Hematopoietic multipotent progenitor cell treated with erythropoietin and hydrocortisone succinate and interleukin-3 and kit ligand, for 15 days (in vitro differentiated cells): ENCODE measurements at regions not wholly inside any gene's neighbourhood (a gene's known extent, or its start where the extent isn't known, plus 50 kb on each side); places are given as distances from the start of the nearest gene placed in this dataset.

Experiments used
- DNase-seq: peaks from one replicate; pipeline ENCODE4 v3.0.0-alpha.2; 2015; ENCODE audit warnings: low spot score

GRCh38 chr7:17689361-17689902, 250.9 kb downstream of the SNX13 start:
- no peak for DNase-seq

GRCh38 chr7:17690030-17690429, 250.3 kb downstream of the SNX13 start:
- no peak for DNase-seq

- DNase-seq, result no peak
Observed at GRCh38 chr7:17696422-17696821, 243.9 kb downstream of the SNX13 start.

- DNase-seq, result no peak
Observed at GRCh38 chr7:17697128-17697881, 243.0 kb downstream of the SNX13 start.

GRCh38 chr7:17699696-17700095, 240.6 kb downstream of the SNX13 start:
- DNase-seq, result no peak

GRCh38 chr7:17700138-17700537, 240.2 kb downstream of the SNX13 start:
- DNase-seq, result no peak

- no peak for DNase-seq
Observed at GRCh38 chr7:17706275-17706674, 234.0 kb downstream of the SNX13 start.

- peak; percentile 32 for DNase-seq
Observed at GRCh38 chr7:17706734-17707133, 233.6 kb downstream of the SNX13 start.

- no peak for DNase-seq
Observed at GRCh38 chr7:17709127-17709526, 231.2 kb downstream of the SNX13 start.

- no peak for DNase-seq
Observed at GRCh38 chr7:17709599-17709998, 230.7 kb downstream of the SNX13 start.

GRCh38 chr7:17710312-17710711, 230.0 kb downstream of the SNX13 start:
- no peak for DNase-seq

- no peak for DNase-seq
Observed at GRCh38 chr7:17713584-17713983, 226.7 kb downstream of the SNX13 start.

- no peak for DNase-seq
Observed at GRCh38 chr7:17716816-17717215, 223.5 kb downstream of the SNX13 start.

- DNase-seq, result no peak
Observed at GRCh38 chr7:17719998-17720397, 220.3 kb downstream of the SNX13 start.

GRCh38 chr7:17721736-17722285, 218.5 kb downstream of the SNX13 start:
- DNase-seq, result no peak

- DNase-seq, result no peak
Observed at GRCh38 chr7:17722798-17723197, 217.5 kb downstream of the SNX13 start.

- DNase-seq, result no peak
Observed at GRCh38 chr7:17725821-17726220, 214.5 kb downstream of the SNX13 start.

- no peak for DNase-seq
Observed at GRCh38 chr7:17732083-17732482, 208.2 kb downstream of the SNX13 start.
